GM21576 (cell line): ENCODE measurements at regions not wholly inside any gene's neighbourhood (a gene's known extent, or its start where the extent isn't known, plus 50 kb on each side); places are given as distances from the start of the nearest gene placed in this dataset.

Source experiments
- ATAC-seq: cut with Tn5 transposase; IDR thresholded peaks from one replicate; pipeline ENCODE4 v1.9.1; 2021; ENCODE audit warnings: mild to moderate bottlenecking, moderate library complexity; ENCODE audit not compliant: unreplicated experiment

DNA sequence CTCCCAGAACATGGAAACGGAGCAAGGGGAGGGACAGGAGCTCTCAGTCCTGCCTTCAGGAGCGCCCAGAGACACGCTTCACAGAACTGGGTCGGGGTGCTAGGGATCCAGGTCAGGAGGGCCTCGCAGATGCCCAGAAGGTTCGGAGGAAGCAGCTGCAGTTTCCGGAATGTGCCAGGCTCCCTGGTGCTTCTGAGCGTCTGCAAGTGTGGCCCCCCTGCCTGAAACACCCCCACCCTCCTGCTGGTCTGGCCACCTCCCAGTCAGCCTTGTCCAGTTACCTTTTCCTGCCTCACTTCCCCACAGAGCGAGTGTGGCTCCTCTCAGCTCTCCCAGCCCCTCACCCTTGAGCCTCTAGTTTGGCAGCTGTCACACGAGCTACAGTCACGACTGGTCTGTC, 88.3 kb upstream of the TAF1B start:
- no peak for ATAC-seq

DNA sequence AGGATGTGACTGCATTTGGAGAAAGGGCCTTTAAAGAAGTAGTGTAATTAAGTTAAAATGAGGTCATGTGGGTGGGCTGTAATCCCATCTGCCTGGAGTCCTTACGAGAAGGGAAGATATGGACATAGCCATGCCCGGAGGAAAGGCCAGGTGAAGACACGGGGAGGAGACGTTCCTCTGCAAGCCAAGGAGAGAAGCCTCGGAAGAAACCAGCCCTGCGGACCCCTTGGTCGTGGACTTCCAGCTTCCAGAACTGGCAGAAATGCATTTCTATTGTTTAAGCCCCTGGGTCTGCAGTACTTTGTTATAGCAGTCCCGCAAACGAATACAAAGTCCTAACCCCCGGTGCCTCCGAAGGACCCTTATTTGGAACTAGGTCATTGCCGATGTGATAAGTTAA, 87.6 kb upstream of the TAF1B start:
- ATAC-seq: no peak

DNA sequence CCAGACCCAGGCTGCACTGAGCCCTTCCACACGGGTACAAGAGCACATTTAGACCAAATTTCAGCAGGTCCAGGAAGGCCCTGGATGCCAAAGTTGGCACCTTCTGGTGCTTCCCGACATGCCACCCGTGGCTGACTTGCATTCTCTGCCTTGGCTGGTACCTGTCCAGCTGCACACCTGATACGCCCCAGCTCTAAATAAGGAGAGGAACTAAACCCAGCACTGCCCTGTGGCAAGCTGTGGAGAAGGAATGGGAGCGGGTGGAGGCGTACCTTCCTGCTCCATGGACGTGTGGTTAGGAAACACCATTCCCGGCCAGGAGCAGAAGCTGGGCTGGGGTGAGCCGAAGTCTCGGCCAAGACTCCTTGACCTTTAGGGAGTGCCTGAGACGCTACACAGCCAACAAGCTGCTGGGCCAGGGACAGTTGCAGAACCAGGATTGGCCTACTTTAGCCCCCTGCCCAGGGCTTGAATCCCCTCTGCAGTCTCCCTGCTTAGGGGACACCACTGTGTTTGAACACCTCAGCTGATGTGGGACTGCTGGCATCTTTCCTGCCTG, 86.5 kb upstream of the TAF1B start:
- no peak for ATAC-seq

DNA sequence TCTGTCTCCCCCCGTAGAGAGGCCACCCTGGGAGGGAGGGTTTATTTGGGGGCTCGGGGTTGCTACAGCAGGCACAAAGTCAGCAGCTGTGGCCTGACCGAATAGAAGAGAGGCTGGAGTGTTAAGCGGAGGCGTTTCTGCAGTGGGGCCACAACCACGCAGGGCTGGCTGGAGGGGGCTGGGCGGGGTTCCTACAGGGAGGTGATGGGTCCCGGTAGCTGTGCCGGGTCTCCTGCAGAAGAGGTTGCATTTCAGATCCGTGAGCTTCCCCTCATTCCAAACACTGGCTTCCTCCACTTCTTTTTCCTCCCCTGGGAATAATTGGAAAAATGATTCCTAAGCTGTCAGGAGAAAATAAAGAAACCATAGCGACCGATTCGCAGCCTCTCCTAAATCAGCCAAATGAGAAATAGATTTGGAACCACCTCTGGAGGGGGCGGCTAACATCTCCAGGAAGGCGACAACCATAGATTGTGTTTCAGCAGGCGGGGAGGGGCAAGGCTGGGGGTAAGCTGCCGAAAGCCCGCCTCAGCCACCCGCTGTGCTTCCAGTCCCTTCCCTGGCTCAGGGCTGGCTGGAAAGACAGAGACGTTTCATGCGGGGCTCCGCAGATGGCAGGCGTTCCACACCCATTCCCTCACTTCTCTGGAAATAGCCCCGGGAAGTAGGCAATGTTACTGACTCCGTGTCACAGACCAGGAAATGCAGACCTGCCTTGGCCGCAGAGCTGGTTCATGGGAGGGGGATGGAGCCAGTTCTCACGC, 85.6 kb upstream of the TAF1B start:
- ATAC-seq: no peak

DNA sequence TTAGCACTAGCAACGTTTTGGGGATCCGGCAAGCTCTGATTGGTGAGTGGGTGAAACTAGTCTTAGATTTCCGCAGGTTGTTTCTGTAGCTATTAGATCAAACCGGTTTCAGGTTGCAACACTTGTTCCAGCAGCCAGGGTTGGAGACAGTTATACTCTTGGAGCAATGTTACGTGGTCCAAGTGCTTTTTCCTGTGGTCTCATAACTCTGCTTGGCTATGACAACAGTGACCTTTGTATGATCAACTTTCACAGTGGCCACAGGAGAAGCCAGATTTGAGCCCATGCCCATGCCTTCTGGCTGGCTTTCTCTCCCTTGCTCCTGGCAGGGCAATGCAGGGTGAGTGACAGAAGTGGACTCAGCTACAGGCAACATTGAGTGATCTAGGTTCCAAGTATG, 84.5 kb upstream of the TAF1B start:
- no peak for ATAC-seq

DNA sequence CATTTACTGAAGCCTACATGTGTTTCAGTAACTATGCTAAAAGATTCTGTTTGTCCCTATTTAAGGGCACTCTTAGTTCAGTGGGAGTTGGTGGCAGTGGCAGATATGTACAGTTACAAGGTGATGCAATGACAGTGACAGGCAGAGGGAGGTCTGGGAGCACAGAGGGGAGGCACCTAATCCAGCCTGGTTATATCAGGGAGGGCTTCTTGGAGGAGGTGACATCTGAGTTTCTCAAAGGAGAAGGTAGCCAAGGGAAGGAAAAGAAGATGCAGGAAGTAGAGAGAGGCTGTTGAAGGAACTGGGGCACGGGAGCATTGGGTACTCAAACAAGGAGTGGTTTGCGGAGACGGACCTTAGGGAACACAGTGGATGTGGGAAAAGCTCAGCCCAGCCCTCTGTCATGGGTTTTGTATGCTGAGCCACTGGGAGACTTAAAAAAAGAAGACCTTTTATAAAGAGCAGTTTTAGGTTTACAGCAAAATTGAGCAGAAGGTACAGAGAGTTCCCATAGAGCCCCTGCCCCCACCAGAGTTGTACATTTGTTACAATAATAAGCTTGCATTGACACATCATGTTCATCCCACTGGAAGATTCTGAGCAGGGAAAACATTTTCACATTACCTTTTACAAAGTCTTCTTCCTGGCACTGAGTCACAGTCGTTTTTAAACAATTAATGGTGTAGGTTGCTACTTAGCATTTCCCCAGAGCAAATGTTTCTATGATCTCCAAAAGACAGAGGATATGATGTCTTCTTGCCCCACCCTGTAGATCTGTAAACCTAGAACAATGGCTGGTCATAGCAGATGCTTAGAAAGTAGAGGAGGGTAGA, 83.0 kb upstream of the TAF1B start:
- no peak for ATAC-seq

DNA sequence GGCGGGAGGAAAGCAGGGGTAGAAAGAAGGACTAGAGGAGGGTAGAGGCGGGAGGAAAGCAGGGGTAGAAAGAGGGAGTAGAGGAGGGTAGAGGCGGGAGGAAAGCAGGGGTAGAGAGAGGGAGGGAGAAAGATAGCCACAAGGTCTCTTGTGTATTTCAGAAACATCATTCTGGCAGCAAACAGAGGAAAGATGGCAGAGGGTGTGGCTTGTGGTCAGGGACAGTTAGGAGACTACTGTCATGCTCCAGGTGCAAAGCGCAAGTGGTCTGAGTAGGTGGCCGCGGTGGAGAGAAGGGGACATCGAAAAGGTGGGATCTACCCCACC, 82.4 kb upstream of the TAF1B start:
- no peak for ATAC-seq

DNA sequence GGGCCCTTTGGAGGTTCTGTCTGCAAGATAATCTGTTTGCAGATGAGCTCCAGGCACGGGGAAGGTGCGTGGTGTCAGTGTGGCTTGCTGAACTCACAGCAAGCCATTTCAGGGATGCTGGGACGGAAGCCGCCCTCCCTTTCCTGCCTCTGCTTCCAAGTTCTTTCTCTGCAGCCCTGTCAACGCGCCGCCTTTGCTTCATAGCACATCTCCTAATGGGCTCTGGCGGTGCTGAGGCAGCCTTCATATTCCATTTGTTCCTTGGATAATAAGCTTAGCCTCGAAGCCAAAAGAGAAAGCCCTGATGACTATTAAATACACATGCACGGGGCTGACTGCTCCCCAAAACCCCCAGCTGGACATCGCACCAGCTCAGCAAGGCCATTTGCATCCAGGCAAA, 81.7 kb upstream of the TAF1B start:
- ATAC-seq: no peak

DNA sequence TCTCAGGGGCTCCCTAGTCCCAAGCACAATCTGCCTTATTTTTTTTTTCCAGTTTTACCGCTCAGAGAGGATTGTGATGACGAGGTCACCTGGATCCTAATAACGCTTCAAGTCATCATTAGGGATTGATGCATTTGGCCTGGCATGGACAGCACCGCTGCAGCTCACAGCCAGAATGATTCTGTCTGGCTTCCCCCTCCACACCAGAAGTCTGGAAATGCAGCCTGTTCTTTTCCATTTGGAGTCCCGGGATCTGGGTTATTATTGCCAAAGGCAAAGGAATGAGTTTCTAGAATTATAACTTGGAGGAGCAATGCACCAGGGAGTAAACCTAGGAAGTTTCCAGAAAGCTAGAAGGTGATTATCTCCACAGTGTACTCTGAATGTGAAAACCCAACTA, 81.1 kb upstream of the TAF1B start:
- no peak for ATAC-seq

DNA sequence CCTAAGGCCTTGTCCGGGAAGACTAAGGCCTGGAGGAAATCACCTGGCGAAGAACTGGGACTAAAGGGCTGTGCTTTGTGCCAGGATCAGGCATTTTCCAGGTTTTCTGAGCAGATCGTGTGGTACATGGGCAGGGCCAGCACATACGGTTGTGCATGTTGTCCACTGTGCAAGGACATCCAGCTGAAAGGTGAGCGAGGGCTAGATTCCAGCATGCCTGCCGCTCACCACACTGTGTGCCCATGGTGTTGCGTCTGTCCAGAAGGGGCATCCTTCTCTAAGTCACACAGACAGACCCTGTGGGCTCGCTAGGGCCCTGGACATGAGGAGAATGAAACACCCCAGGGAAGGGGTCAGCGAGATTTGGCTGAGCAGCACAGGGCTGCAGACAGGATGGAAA, 80.3 kb upstream of the TAF1B start:
- no peak for ATAC-seq

DNA sequence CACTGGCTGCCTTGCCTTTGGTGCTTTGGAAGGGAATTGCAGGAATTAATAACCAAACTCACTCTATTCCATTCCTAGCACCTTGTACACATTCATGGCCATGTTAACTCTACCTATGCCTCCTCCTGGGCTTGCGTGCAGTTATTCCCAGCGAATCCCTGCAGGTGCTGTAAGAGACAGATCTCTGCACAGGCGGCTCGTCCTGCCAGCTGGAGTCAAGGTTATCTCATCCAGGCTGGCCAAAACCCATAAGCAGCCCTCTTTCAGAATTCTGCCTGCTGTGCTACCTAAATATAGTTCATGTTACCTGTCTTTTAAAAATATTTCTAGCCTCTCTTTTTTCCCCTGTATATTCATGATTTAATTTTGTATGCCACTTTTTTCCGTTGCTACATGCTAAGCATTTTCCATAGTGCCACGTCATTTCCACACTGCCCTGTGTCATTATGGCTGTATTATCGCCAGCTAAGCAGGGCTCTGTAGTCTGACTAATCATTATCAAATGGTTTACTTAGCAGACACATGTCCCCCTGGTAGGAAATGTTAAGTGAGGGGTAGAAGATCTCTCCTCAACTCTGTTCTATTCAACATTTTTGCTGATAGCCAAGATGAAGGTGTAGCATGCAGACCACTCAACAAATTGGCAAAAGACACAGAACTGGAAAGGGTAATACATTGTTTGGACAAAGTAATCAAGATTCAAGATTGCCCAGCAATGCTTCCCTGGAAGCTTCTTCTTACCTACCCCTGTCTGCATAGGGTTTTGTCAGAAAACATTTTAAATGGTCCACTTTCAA, 79.7 kb upstream of the TAF1B start:
- no peak for ATAC-seq

DNA sequence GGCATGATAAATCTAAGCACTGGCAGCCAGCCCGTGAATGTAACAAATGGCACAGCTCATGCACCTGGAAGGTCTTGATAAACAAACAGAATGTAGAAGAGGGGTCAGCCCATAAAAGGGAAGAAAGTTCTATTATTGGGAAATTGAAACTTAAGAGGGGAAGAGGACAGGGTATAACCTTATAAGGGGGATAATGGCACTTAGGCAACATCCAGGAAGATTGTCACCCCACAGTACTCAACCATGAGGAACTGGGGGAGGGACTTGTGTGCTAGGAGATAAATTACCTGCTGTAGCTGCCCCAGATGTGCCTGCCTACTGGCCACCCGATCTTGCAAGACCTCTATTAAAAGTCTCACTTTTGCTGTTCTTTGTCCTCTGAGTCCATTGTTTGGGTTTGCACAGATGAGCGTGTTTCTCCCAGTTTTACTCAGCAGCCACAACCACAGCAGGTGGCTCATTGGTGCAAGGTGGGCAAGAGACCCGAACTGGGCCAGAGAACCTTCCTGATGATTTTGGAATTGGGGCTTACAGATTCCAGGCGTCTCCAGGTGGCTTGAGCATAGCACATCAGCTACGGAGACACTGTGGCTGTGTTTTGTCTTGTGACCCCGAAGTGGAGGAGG, 79.0 kb upstream of the TAF1B start:
- no peak for ATAC-seq

DNA sequence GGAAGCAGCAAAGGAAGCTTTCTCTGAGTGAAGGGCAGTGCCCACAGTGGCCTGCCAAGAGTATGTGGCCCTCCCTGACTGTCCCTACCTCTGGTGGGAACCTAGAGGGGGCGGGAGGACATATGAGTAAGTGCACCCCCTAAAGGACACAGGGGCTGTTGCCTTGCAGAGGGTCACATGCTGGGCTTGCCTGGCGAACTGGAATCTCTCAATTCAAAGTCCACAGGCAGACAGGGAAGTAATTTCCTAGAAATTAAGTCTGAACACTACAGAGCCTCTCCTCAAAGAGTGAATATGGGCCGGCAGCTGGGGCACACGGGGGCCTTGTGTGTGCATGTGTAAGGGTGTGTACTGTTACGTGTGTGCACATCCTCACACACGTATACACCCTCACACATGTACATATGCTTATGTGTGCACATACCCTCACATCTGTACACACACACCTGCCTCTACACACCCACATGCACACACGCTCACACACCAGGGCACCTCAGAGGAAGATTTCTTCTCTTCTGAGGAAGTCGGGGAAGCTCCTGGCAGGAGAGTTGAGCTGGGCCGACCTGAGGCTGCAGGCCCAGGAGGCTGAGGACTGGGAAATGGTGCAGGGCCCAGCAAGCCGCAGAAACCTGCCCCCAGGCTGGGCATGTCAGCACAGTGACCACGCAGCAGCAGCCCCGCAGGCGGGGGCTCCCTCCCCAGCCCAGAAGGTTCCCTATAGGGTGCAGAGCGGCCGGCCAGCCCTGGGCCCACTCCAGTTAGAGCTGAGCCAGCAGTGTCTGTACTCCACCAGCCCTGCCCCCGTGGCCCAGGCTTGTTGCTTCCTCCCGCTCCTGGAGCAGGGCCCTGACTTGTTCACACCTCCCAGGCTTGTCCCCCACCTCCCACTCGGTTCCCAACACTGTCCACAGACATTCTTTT, 77.4 kb upstream of the TAF1B start:
- ATAC-seq: no peak

DNA sequence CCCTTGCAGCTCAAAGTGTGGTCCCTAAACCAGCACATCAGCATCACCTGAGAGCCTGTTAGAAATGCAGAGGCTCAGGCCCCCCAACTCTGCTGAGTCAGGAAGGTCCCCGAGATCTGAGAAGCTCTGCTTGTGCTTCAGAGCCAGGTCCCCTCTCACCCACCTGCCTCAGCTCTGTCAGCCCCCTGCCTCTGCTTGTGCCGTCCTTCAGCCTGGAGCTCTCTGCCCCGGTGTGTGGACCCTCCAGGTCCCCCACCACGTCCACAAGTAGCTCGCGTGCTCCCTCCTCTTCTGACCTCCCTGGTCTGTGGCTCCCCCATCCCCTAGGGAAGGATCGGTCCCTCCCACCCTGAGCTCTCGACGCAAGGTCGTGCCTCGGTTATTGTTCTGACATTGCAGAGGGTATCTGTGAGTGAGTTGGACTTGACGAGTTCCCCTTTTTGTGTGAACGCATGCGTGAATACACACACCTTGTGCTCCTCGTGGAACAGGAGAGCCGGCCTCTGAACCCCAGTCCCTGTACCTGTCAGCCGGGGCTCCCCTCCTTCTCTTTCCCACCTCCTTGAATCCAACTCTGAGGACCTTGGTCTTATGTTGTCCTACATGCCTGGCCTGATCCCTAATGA, 75.5 kb upstream of the TAF1B start:
- no peak for ATAC-seq

DNA sequence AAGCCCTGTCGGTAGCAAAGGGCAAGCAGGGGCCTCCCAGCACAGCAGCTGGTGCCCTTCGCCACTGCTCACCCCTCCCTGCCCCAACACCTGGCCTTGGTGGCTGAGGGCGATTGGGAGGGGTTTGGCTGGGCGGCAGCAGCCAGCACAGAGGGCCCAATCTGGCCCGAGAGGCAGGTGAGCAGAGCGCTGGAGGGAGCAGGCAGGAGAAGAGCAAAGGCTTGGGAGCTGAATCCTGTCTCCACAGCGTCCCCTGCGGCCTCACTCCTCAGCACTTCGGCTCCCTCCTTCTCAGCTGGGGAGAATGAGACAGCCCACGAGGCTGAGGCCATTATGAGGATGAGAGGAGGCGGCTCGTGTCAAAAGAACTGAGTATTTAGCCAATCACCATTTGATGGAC, 74.9 kb upstream of the TAF1B start:
- no peak for ATAC-seq

DNA sequence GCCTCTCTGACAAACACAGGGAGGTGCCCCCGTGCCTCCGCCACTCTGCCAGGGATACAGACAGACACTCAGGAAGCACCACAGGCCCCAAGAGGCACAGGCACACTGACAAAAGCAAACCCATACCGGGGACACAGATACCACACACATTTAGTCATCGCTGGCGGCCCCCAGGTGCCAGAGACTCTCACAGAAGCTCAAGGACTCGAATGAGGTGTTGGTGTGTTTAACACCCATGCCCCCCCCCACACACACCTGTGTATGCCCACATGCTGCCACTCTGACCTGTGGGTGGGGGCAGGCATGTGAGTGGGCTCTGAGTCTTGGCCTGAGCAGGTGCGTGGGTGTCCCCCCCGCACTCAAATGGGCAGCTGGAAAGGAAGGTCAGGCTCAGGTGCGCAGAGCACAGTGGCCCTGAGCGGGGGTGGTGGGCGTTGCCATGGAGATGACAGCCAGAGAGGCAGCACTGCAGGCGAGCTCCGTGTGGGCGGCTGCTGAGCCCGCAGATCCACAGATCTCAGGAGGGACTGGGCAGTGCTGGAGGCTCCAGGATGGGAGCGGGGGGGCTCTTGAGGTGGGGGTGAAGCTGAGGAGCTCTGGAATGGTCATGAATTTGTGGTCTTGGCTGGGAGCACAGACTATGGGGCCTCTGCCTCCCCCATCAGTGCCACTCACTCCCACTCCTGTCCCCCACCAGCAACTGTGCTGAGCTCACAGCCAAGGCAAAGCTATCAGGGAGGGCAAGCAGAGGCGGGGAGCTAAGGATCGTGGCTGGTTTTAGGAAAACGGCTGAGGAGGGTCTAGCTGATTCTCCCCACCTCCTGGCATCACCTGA, 73.9 kb upstream of the TAF1B start:
- ATAC-seq: no peak

DNA sequence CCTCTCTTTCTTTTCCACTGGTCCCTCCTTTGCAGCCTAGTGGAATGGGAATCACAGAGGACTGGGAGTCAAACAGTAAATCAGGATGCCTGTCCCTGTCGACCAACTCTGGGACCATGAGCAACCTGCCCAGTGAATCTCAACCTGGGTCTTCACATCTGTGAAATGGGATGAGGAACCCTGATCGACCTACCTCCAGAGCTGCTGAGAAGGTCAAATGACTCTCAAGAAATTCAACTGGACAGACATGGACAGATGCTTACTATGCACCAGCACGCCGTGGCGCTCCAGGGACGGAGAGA, 73.3 kb upstream of the TAF1B start:
- no peak for ATAC-seq

DNA sequence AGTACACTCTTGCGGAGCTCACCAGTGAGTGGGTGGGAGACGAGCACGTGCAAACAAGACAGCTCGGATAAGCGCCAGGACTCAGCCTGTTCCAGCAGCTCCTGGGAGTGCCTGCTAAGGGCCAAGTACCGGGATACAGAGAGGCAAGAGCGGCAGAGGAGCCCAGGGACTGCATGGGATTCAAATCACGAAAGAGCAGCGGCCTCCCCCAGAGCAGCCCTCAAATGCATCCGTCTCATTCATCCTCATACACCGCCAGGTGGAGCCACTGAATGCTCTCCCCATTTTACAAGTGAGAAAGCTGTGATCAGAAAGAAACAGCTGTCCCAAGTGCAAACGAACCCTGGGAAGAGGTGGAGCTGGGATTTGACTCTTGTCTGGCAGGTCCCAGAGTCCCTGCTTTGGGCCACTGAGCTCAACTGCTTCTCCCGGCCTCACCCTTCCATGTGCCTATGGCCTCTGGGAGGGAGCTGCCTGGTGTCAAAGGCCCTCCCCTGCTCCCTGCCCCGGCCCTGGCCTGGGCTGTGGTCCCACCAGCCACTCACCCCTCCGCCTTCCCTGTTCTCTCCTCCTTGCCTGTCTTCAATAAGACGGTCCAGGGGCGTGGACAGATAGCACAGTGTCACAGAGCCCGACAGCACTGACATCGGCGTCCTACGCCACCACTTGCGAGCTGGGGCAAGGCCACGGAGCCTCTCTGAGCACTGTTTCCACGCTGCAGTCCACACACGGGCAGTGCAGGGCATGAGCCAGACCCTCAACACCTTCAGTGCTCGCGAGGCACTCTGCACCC, 72.8 kb upstream of the TAF1B start:
- ATAC-seq: no peak
